Lower leg skin (tissue), 3 donors: ENCODE measurements at regions not wholly inside any gene's neighbourhood (a gene's known extent, or its start where the extent isn't known, plus 50 kb on each side); places are given as distances from the start of the nearest gene placed in this dataset.

ENCODE experiments used
- CTCF ChIP-seq, 3 donors: fragments of 450-650 bp; IDR thresholded peaks; one replicate each; pipeline ENCODE4 v1.5.1; 2016; ENCODE audit warnings: antibody characterized with exemption in 3 of 3, mild to moderate bottlenecking in 3 of 3, moderate library complexity in 2 of 3
- POLR2A ChIP-seq, 2 donors: fragments of 450-650 bp; IDR thresholded peaks; one replicate each; pipeline ENCODE4 v1.6.1; 2016 to 2017; ENCODE audit warnings: antibody characterized with exemption in 2 of 2, mild to moderate bottlenecking in 1 of 2, moderate library complexity in 1 of 2

- no peak for TF ChIP-seq POLR2A (IDR thresholded peaks at IDR 0.05)
- TF ChIP-seq CTCF (IDR thresholded peaks at IDR 0.05): no peak
Observed at GRCh38 chrY:16157801-16158200, 1633.5 kb downstream of the NLGN4Y start.
